ENCODE measurements at regions not wholly inside any gene's neighbourhood (a gene's known extent, or its start where the extent isn't known, plus 50 kb on each side); places are given as distances from the start of the nearest gene placed in this dataset.

DNA sequence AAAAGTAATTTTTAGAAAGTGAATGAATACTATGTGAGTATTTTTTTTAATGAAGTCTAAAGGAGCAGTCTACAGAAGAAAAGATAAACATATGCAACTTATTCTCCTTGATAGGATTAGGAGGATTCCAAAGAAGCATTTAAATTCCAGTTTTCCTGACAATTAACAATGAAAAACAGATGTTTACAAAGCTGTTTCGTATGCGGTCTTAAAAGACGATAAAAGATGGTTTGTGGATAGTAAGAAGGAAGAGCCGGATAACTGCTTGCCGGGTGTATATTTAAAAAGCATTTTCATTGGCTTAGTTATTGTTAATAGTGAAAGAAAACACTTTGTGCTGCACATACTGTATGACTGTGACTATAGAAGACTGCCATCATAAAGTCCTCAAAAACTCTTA lies 120.0 kb upstream of the C11orf58 start:
- Histone ChIP-seq H3K36me3 (ENCODE audit: control insufficient read depth in 2 of 2, insufficient read depth in 1 of 2, low read length in 2 of 2) (no peaks in the 10 kb centered on the region), H3K4me3 (ENCODE audit: low read depth, low read length) (no peak overlapping the region), H3K27ac (ENCODE audit: extremely low read depth, low read depth, low read length) (no peak overlapping the region), H3K9me3 (ENCODE audit: control insufficient read depth, insufficient read depth, low read depth, low read length) (no peaks in the 10 kb centered on the region), H3K4me1 (ENCODE audit: control insufficient read depth, insufficient read depth, low read length) (no peaks in the 10 kb centered on the region)
- CTCF ChIA-PET, result interaction anchor here (0.7 kb wide), 1 partner anchor 767 kb away, joined by 3 read pairs; no protein-coding TSS in a partner anchor
- no peak for TF ChIP-seq SP7 (tag by site-specific recombination; IDR thresholded peaks at IDR 0.05)
- no peak for TF ChIP-seq GLI4 (tag by site-specific recombination; IDR thresholded peaks at IDR 0.05)
- TF ChIP-seq MEIS1 (CRISPR knock-in tag; IDR thresholded peaks at IDR 0.05; ENCODE audit: borderline replicate concordance), result no peak
- no peak for TF ChIP-seq ZNF549 (tag by site-specific recombination; IDR thresholded peaks at IDR 0.05)
- POLR2A ChIA-PET, result no interaction called here

DNA sequence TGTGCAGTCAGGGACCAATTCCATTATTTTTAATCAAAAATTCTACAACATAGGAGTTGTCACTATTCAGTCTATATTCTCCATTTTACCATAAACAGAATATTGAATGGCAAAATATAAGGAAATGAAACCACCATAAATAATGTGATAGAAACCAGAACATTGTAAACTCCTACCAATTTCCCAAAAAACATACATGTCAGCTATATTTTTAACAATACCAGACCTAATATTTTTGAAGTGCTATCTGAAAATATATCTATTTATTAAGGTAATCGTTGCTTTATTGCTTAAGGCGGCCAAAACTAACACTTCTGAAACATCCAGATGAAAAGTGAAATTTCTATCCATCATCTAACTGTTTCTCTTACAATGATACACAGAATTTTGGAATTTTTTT lies 123.0 kb upstream of the C11orf58 start:
- Histone ChIP-seq H3K4me3 (ENCODE audit: low read depth, low read length) (no peak overlapping the region), H3K27ac (ENCODE audit: extremely low read depth, low read depth, low read length) (no peak overlapping the region), H3K9me3 (ENCODE audit: control insufficient read depth, insufficient read depth, low read depth, low read length) (no peaks in the 10 kb centered on the region), H3K4me1 (ENCODE audit: control insufficient read depth, insufficient read depth, low read length) (no peaks in the 10 kb centered on the region), H3K36me3 (ENCODE audit: control insufficient read depth in 2 of 2, insufficient read depth in 1 of 2, low read length in 2 of 2) (no peaks in the 10 kb centered on the region)
- ChIA-PET POLR2A (interaction anchor here (0.6 kb wide), 1 partner anchor 9 kb away, joined by 4 read pairs; no protein-coding TSS in a partner anchor), CTCF (interaction anchor here (0.6 to 1.9 kb wide), 3 partner anchors 14 to 796 kb away, joined by 3 to 8 read pairs (median 8); no protein-coding TSS in a partner anchor)
- TF ChIP-seq ZNF707 (tag by site-specific recombination; IDR thresholded peaks at IDR 0.05) (no peak), ZNF596 (tag by site-specific recombination; IDR thresholded peaks at IDR 0.05) (no peak), ZNF549 (tag by site-specific recombination; IDR thresholded peaks at IDR 0.05) (no peak), BCL11A (tag by site-specific recombination; IDR thresholded peaks at IDR 0.05; ENCODE audit: low read depth) (no peak), ZNF24 (tag by site-specific recombination; IDR thresholded peaks at IDR 0.05) (no peak), ZNF416 (tag by site-specific recombination; IDR thresholded peaks at IDR 0.05) (no peak), ZBTB21 (tag by site-specific recombination; IDR thresholded peaks at IDR 0.05) (no peak), ZBTB20 (tag by site-specific recombination; IDR thresholded peaks at IDR 0.05) (no peak), ZNF561 (tag by site-specific recombination; IDR thresholded peaks at IDR 0.05; ENCODE audit: borderline replicate concordance) (no peak), ZBTB8A (tag by site-specific recombination; IDR thresholded peaks at IDR 0.05) (no peak), ZNF623 (tag by site-specific recombination; IDR thresholded peaks at IDR 0.05) (no peak), ZNF792 (tag by site-specific recombination; IDR thresholded peaks at IDR 0.05) (no peak), ZNF664 (tag by site-specific recombination; IDR thresholded peaks at IDR 0.05) (no peak), ZNF184 (tag by site-specific recombination; IDR thresholded peaks at IDR 0.05) (no peak), ZNF354C (tag by site-specific recombination; IDR thresholded peaks at IDR 0.05; ENCODE audit: borderline replicate concordance, low read depth) (no peak), ZNF510 (tag by site-specific recombination; IDR thresholded peaks at IDR 0.05; ENCODE audit: insufficient replicate concordance) (no peak), ZNF302 (tag by site-specific recombination; IDR thresholded peaks at IDR 0.05; ENCODE audit: low read depth) (no peak)
- TF ChIP-seq, protein P1, sequence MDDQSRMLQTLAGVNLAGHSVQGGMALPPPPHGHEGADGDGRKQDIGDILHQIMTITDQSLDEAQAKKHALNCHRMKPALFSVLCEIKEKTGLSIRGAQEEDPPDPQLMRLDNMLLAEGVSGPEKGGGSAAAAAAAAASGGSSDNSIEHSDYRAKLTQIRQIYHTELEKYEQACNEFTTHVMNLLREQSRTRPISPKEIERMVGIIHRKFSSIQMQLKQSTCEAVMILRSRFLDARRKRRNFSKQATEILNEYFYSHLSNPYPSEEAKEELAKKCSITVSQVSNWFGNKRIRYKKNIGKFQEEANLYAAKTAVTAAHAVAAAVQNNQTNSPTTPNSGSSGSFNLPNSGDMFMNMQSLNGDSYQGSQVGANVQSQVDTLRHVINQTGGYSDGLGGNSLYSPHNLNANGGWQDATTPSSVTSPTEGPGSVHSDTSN (CRISPR knock-in tag; IDR thresholded peaks at IDR 0.05), result no peak
- TF ChIP-seq, protein P2, sequence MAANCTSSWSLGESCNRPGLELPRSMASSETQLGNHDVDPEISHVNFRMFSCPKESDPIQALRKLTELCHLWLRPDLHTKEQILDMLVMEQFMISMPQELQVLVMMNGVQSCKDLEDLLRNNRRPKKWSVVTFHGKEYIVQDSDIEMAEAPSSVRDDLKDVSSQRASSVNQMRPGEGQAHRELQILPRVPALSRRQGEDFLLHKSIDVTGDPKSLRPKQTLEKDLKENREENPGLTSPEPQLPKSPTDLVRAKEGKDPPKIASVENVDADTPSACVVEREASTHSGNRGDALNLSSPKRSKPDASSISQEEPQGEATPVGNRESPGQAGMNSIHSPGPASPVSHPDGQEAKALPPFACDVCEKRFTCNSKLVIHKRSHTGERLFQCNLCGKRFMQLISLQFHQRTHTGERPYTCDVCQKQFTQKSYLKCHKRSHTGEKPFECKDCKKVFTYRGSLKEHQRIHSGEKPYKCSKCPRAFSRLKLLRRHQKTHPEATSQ (tag by site-specific recombination; IDR thresholded peaks at IDR 0.05), result no peak
